ENCODE measurements at regions not wholly inside any gene's neighbourhood (a gene's known extent, or its start where the extent isn't known, plus 50 kb on each side); places are given as distances from the start of the nearest gene placed in this dataset.

- intact Hi-C loops (cut with DNase I): no loop called here
- no peak for ATAC-seq
- no peaks in the 10 kb centered on the region for H3K27me3 ChIP-seq
- TF ChIP-seq CTCF (IDR thresholded peaks at IDR 0.05) (no peak), POLR2A (IDR thresholded peaks at IDR 0.05) (no peak)
- H3K36me3 ChIP-seq: no peaks in the 10 kb centered on the region
- H3K9me3 ChIP-seq: no peaks in the 10 kb centered on the region
- no peaks in the 10 kb centered on the region for H3K4me1 ChIP-seq
- no peak for DNase-seq
- H3K4me3 ChIP-seq: no peak overlapping the region
- WGBS (ENCODE audit: insufficient coverage, low coverage, low lambda C conversion rate, missing lambda C conversion rate): 62% methylated on average over 4 of the region's 4 CpGs
- H3K27ac ChIP-seq: no peak overlapping the region
Observed at GRCh38 chr6:164889980-164890379, 419.4 kb downstream of the C6orf118 start.

GRCh38 chr6:164887660-164888059 lies 421.7 kb downstream of the C6orf118 start:
- no peaks in the 10 kb centered on the region for H3K4me1 ChIP-seq
- ATAC-seq (no peak), DNase-seq (no peak)
- H3K27ac ChIP-seq: no peak overlapping the region
- intact Hi-C loops (cut with DNase I): no loop called here
- no peaks in the 10 kb centered on the region for H3K27me3 ChIP-seq
- no peaks in the 10 kb centered on the region for H3K36me3 ChIP-seq
- TF ChIP-seq POLR2A (IDR thresholded peaks at IDR 0.05): no peak
- TF ChIP-seq CTCF (IDR thresholded peaks at IDR 0.05): no peak
- H3K9me3 ChIP-seq: no peaks in the 10 kb centered on the region
- H3K4me3 ChIP-seq: no peak overlapping the region

- H3K4me1 ChIP-seq: no peaks in the 10 kb centered on the region
- no peak for ATAC-seq
- intact Hi-C loops (cut with DNase I): no loop called here
Observed at GRCh38 chr6:164882236-164882635, 427.2 kb downstream of the C6orf118 start.

GRCh38 chr6:164871783-164872182 lies 437.6 kb downstream of the C6orf118 start:
- intact Hi-C loops (cut with DNase I): no loop called here
- no peaks in the 10 kb centered on the region for H3K27me3 ChIP-seq
- 48% methylated on average over 2 of the region's 2 CpGs for WGBS (ENCODE audit: insufficient coverage, low coverage, low lambda C conversion rate, missing lambda C conversion rate)
- ATAC-seq (no peak), DNase-seq (no peak)
- no peak for TF ChIP-seq POLR2A (IDR thresholded peaks at IDR 0.05)
- TF ChIP-seq CTCF (IDR thresholded peaks at IDR 0.05): no peak
- no peaks in the 10 kb centered on the region for H3K36me3 ChIP-seq
- H3K27ac ChIP-seq: no peak overlapping the region
- no peak overlapping the region for H3K4me3 ChIP-seq
- H3K9me3 ChIP-seq: no peaks in the 10 kb centered on the region
- H3K4me1 ChIP-seq: no peaks in the 10 kb centered on the region

More at GRCh38 chr6:164882236-164882635, 427.2 kb downstream of the C6orf118 start:
- DNase-seq: no peak
- H3K36me3 ChIP-seq: no peaks in the 10 kb centered on the region
- H3K27ac ChIP-seq: no peak overlapping the region
- TF ChIP-seq CTCF (IDR thresholded peaks at IDR 0.05) (no peak), POLR2A (IDR thresholded peaks at IDR 0.05) (no peak)
- no peaks in the 10 kb centered on the region for H3K27me3 ChIP-seq
- no peak overlapping the region for H3K4me3 ChIP-seq
- no peaks in the 10 kb centered on the region for H3K9me3 ChIP-seq

GRCh38 chr6:164870164-164870563 lies 439.2 kb downstream of the C6orf118 start:
- no peak overlapping the region for H3K27ac ChIP-seq
- H3K4me1 ChIP-seq: no peaks in the 10 kb centered on the region
- no peak overlapping the region for H3K4me3 ChIP-seq
- 12% methylated on average over 2 of the region's 2 CpGs for WGBS (ENCODE audit: insufficient coverage, low coverage, low lambda C conversion rate, missing lambda C conversion rate)
- ATAC-seq (no peak), DNase-seq (no peak)
- no peak for TF ChIP-seq POLR2A (IDR thresholded peaks at IDR 0.05)
- TF ChIP-seq CTCF (IDR thresholded peaks at IDR 0.05): no peak
- no peaks in the 10 kb centered on the region for H3K36me3 ChIP-seq
- intact Hi-C loops (cut with DNase I): no loop called here
- no peaks in the 10 kb centered on the region for H3K27me3 ChIP-seq
- H3K9me3 ChIP-seq: no peaks in the 10 kb centered on the region
